K562 (cell line): ENCODE measurements at regions not wholly inside any gene's neighbourhood (a gene's known extent, or its start where the extent isn't known, plus 50 kb on each side); places are given as distances from the start of the nearest gene placed in this dataset. TPM values are rescaled to one million over a fixed set of nuclear protein-coding genes. Genes with fewer than 3 reads are reported as not detected.

Experiments
- microRNA counts: library from miRNA; unstranded; fragments of <30 nt; microRNA quantifications from one replicate; lab custom pipeline; 2016
- microRNA-seq: library from miRNA; unstranded; fragments of <30 nt; microRNA quantifications from one replicate; pipeline ENCODE4, GENCODE V29; 2018; ENCODE audit warnings: borderline microRNAs expressed
- small RNA-seq: library from RNA; depleted of rRNA; stranded (forward); fragments of <200 nt; gene quantifications from one replicate; pipeline ENCODE3, GENCODE V24; 2014

MicroRNAs encoded in the stretch of these regions (microRNA counts, 767-probe panel; counts per million panel counts)
- not detected for microRNA hsa-miR-302f (lab: Ali Mortazavi, UCI)

Small RNA genes lying in the stretch of these regions (microRNA-seq; reads per million reads assigned to microRNA genes)
- not detected for gene MIR302F

Small RNA genes lying in the stretch of these regions (small RNA-seq; reads per million reads assigned to genes)
- gene AC023932.1 (not detected), gene AC105245.1 (not detected), gene RNU6-408P (not detected)
